Stomach (tissue), 4 donors: ENCODE measurements at regions not wholly inside any gene's neighbourhood (a gene's known extent, or its start where the extent isn't known, plus 50 kb on each side); places are given as distances from the start of the nearest gene placed in this dataset.

Experiments
- CTCF ChIP-seq, 7 experiments: fragments of 450-650 bp in 4 of 7; fragments of 200-600 bp in 3 of 7; sonication (generic) in 3 of 7; IDR thresholded peaks; one replicate each; pipeline ENCODE4 v1.5.1; 2016 to 2019; ENCODE audit warnings: antibody characterized with exemption in 7 of 7, control low read depth in 2 of 7, mild to moderate bottlenecking in 1 of 7
- EP300 ChIP-seq: sonication (generic); formaldehyde crosslinking; IDR thresholded peaks from one replicate; pipeline ENCODE4 v1.6.1; 2017; ENCODE audit warnings: antibody characterized with exemption
- POLR2A ChIP-seq, 4 donors: fragments of 450-650 bp; IDR thresholded peaks; one replicate each; pipeline ENCODE4 v1.6.1; 2016; ENCODE audit warnings: antibody characterized with exemption in 4 of 4, control low read depth in 2 of 4, mild to moderate bottlenecking in 1 of 4, moderate library complexity in 1 of 4
- POLR2AphosphoS5 ChIP-seq, 3 donors: sonication (generic); formaldehyde crosslinking; IDR thresholded peaks; one replicate each; pipeline ENCODE4 v1.6.1; 2016; ENCODE audit warnings: antibody characterized with exemption in 3 of 3

GRCh38 chr20:48364055-48364454 is 463.7 kb downstream of the PREX1 start:
- TF ChIP-seq CTCF (IDR thresholded peaks at IDR 0.05) = no peak
- no peak for TF ChIP-seq POLR2AphosphoS5 (IDR thresholded peaks at IDR 0.05)
- no peak for TF ChIP-seq EP300
- TF ChIP-seq POLR2A (IDR thresholded peaks at IDR 0.05) = no peak
